Esophagus squamous epithelium (tissue), 5 donors: ENCODE measurements at regions not wholly inside any gene's neighbourhood (a gene's known extent, or its start where the extent isn't known, plus 50 kb on each side); places are given as distances from the start of the nearest gene placed in this dataset.
A peak's percentile ranks its signal among the peaks of the same experiment; 100 is the strongest.
"Not testable (repeated sequence)": the region's sequence is repeated elsewhere in the genome, so short reads cannot be mapped to it uniquely, and the experiment has no call there.

Experiments
- DNase-seq: peaks from one replicate; lab custom pipeline; 2025; lab: John Stamatoyannopoulos, UW
- H3K27ac ChIP-seq, 4 donors: fragments of 200-600 bp; sonication (generic); one replicate each; pipeline ENCODE4 v1.5.1; 2016 to 2019; ENCODE audit warnings: mild to moderate bottlenecking in 1 of 4
- H3K27me3 ChIP-seq, 4 donors: fragments of 200-600 bp; sonication (generic); 1 replicate in 3 of 4; 2 replicates in 1 of 4; pipeline versions ENCODE4 v1.5.1 to v1.6.0; 2017 to 2021; ENCODE audit warnings: antibody characterized with exemption in 1 of 4
- H3K36me3 ChIP-seq, 3 donors: fragments of 200-600 bp; sonication (generic); one replicate each; pipeline ENCODE4 v1.5.1; 2016 to 2019
- H3K4me1 ChIP-seq, 3 donors: fragments of 200-600 bp; sonication (generic); one replicate each; pipeline ENCODE4 v1.5.1; 2017 to 2019
- H3K4me3 ChIP-seq, 4 donors: fragments of 200-600 bp; sonication (generic); 1 replicate in 3 of 4; 2 replicates in 1 of 4; pipeline ENCODE4 v1.5.1; 2016 to 2019; ENCODE audit warnings: mild to moderate bottlenecking in 2 of 4, moderate library complexity in 1 of 4
- H3K9me3 ChIP-seq, 3 donors: fragments of 200-600 bp; sonication (generic); one replicate each; pipeline ENCODE4 v1.5.1; 2016 to 2019
- WGBS, 2 donors: methylation state at CpG; one replicate each; pipeline ENCODE4 v1.1.5; 2018; 5-methylcytosine and 5-hydroxymethylcytosine counted together
- intact Hi-C: fragments of 100-400 bp; cut with DNase I; formaldehyde crosslinking; loops from one replicate; pipeline ENCODE4 v1.15.0; 2022
- TF ChIP-seq, protein P1 (sequence below), 6 experiments: fragments of 450-650 bp in 4 of 6; fragments of 200-600 bp in 2 of 6; sonication (generic) in 2 of 6; IDR thresholded peaks; one replicate each; pipeline ENCODE4 v1.5.1; 2016 to 2019; ENCODE audit warnings: antibody characterized with exemption in 6 of 6, mild to moderate bottlenecking in 4 of 6, moderate library complexity in 4 of 6
- donor health status: DM: yes; HTN: yes; CAD: no.

DNA sequence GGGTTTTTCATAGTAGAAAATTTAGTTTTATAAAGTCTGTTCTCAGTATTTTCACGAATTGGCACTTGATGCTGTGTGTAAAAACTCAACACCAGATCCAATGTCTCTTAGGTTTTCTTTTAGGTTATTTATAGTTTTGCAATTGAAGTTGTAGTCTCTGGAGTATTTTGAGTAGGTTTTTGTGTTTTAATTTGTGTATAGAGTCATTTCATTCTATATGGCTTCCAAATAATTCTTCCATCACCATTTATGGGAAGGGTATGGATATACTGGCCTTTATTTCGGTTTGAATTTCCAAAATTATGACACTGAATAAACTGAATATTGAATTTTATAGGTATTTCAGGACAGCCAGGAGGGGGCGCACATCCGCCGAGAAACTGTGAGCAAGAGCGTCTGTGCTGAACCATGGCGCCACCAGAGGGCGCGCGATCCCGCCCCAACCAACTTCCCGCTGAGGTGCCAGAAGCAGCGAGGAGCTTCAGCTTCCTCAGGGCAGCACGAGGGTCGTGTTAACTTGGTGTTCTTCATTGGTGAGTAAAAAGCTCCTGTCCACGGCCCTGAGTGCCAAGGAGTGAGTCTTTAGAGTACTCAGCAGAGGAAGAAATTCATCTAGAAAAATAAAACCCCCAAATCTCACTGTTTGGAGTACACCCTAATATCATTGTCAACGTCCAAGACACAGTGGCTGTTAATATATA is 207.5 kb downstream of the LMLN start:
- H3K4me3 ChIP-seq, intact Hi-C loops, H3K27me3 ChIP-seq, H3K27ac ChIP-seq, H3K4me1 ChIP-seq, DNase-seq, H3K9me3 ChIP-seq: not testable (repeated sequence)
- peaks cover 0 to 24% (median 0%) of the 10 kb centered on the region in 3 donors for H3K36me3 ChIP-seq
- 5% methylated on average over 3 of the region's 17 CpGs for WGBS, 2 donors
- TF ChIP-seq, protein P1, sequence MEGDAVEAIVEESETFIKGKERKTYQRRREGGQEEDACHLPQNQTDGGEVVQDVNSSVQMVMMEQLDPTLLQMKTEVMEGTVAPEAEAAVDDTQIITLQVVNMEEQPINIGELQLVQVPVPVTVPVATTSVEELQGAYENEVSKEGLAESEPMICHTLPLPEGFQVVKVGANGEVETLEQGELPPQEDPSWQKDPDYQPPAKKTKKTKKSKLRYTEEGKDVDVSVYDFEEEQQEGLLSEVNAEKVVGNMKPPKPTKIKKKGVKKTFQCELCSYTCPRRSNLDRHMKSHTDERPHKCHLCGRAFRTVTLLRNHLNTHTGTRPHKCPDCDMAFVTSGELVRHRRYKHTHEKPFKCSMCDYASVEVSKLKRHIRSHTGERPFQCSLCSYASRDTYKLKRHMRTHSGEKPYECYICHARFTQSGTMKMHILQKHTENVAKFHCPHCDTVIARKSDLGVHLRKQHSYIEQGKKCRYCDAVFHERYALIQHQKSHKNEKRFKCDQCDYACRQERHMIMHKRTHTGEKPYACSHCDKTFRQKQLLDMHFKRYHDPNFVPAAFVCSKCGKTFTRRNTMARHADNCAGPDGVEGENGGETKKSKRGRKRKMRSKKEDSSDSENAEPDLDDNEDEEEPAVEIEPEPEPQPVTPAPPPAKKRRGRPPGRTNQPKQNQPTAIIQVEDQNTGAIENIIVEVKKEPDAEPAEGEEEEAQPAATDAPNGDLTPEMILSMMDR (IDR thresholded peaks at IDR 0.05): peak in 5 of 6 experiments; percentile 44 to 64 (median 54)

DNA sequence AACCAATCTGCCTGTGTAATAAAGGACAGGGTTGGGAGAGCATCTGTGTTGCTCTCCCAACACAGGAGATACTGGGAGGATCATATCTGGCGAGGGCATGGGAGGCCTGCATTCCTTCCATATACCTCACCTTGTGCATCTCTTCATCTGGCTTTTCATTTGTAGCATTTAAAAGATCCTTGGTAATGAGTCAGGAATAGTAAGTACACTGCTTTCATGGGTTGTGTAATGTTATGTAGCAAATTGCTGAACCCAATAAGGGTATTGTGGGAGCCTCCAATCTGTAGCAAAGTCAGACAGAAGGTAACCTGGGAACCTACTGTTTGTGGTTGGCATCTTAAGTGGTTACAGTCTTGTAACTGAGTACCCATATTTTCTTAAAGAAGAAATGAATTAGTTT is 210.8 kb downstream of the LMLN start:
- DNase-seq, H3K27me3 ChIP-seq, H3K4me1 ChIP-seq, H3K4me3 ChIP-seq, H3K9me3 ChIP-seq, intact Hi-C loops, H3K27ac ChIP-seq: not testable (repeated sequence)
- H3K36me3 ChIP-seq: peaks cover 0 to 24% (median 0%) of the 10 kb centered on the region in 3 donors
- no CpG with 5 or more reads among the region's 1 CpG for WGBS, 2 donors

DNA sequence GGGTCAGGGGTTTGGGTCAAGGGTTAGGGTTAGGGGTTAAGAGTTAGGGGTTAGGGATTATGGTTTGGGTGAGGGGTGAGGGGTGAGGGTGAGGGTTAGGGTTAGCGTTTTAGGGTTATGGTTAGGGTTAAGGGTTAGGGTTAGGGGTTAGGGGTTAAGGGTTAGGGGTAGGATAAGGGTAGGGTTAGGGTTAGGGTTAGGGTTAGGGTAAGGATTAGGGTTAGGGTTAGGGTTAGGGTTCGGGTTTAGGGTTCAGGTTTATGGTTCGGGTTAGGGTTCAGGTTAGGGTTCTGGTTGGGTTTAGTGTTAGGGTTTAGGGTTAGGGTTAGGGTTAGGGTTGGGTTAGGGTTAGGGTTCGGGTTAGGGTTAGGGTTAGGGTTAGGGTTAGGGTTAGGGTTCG is 213.1 kb downstream of the LMLN start:
- H3K36me3 ChIP-seq: peaks cover 0 to 20% (median 0%) of the 10 kb centered on the region in 3 donors
- H3K9me3 ChIP-seq, intact Hi-C loops, H3K27me3 ChIP-seq, H3K4me3 ChIP-seq, H3K4me1 ChIP-seq, H3K27ac ChIP-seq, DNase-seq: not testable (repeated sequence)
- 89 to 90% methylated on average over 5 of the region's 5 CpGs for whole genome bisulfite sequencing, 2 donors

DNA sequence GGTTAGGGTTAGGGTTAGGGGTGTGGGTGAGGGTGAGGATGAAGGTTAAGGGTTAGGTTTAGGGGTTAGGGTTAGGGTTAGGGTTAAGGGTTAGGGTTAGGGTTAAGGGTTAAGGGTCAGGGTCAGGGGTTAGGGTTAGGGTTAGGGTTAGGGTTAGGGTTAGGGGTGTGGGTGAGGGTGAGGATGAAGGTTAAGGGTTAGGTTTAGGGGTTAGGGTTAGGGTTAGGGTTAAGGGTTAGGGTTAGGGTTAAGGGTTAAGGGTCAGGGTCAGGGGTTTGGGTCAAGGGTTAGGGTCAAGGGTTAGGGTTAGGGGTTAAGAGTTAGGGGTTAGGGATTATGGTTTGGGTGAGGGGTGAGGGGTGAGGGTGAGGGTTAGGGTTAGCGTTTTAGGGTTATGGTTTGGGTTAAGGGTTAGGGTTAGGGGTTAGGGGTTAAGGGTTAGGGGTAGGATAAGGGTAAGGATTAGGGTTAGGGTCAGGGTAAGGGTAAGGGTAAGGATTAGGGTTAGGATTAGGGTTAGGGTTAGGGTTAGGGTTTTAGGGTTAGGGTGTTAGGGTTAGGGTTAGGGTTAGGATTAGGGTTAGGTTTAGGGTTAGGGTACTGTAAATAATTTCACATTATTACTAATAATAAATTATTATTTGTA is 214.0 kb downstream of the LMLN start:
- H3K27me3 ChIP-seq, H3K4me1 ChIP-seq, intact Hi-C loops, H3K4me3 ChIP-seq, DNase-seq, H3K27ac ChIP-seq, H3K36me3 ChIP-seq, H3K9me3 ChIP-seq: not testable (repeated sequence)
- WGBS, 2 donors: 75 to 79% methylated on average over 1 of the region's 1 CpG
